ENCODE measurements at regions not wholly inside any gene's neighbourhood (a gene's known extent, or its start where the extent isn't known, plus 50 kb on each side); places are given as distances from the start of the nearest gene placed in this dataset.

DNA sequence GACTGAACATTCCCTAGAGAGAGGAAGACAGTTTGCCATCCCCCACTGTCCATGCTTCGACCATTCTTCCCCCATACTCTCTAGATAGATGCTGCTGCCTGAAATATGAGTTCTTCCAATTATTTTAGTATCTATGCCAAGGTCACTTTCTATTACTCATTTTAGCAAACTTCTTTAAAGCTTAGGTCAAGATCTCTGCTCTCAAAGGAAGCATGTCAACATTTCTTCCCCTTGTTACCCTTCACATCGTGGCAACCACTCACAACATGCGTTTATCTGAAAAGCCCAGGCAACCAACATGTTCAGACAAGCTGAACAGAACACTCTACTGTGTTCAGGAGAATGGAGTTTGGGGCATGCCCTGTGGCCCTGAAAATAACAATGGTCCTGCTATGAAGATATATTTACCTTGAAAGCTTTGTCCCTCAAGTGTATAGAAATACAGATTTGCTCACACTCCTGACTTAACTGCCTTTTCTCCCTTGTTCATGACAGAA lies 138.4 kb upstream of the KIF2A start:
- DNase-seq (ENCODE audit: low read depth in 1 of 2, low spot score in 1 of 2) = no peak
- Histone ChIP-seq H3K9me3 (ENCODE audit: low read depth) (no peaks in the 10 kb centered on the region), H3K27ac (no peak overlapping the region), H3K4me3 (no peak overlapping the region), H3K36me3 (no peaks in the 10 kb centered on the region), H3K27me3 (no peaks in the 10 kb centered on the region), H3K4me1 (ENCODE audit: low read depth) (no peaks in the 10 kb centered on the region)
- TF ChIP-seq, protein P1, sequence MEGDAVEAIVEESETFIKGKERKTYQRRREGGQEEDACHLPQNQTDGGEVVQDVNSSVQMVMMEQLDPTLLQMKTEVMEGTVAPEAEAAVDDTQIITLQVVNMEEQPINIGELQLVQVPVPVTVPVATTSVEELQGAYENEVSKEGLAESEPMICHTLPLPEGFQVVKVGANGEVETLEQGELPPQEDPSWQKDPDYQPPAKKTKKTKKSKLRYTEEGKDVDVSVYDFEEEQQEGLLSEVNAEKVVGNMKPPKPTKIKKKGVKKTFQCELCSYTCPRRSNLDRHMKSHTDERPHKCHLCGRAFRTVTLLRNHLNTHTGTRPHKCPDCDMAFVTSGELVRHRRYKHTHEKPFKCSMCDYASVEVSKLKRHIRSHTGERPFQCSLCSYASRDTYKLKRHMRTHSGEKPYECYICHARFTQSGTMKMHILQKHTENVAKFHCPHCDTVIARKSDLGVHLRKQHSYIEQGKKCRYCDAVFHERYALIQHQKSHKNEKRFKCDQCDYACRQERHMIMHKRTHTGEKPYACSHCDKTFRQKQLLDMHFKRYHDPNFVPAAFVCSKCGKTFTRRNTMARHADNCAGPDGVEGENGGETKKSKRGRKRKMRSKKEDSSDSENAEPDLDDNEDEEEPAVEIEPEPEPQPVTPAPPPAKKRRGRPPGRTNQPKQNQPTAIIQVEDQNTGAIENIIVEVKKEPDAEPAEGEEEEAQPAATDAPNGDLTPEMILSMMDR (IDR thresholded peaks at IDR 0.05; ENCODE audit: low read depth, low read length) = no peak

DNA sequence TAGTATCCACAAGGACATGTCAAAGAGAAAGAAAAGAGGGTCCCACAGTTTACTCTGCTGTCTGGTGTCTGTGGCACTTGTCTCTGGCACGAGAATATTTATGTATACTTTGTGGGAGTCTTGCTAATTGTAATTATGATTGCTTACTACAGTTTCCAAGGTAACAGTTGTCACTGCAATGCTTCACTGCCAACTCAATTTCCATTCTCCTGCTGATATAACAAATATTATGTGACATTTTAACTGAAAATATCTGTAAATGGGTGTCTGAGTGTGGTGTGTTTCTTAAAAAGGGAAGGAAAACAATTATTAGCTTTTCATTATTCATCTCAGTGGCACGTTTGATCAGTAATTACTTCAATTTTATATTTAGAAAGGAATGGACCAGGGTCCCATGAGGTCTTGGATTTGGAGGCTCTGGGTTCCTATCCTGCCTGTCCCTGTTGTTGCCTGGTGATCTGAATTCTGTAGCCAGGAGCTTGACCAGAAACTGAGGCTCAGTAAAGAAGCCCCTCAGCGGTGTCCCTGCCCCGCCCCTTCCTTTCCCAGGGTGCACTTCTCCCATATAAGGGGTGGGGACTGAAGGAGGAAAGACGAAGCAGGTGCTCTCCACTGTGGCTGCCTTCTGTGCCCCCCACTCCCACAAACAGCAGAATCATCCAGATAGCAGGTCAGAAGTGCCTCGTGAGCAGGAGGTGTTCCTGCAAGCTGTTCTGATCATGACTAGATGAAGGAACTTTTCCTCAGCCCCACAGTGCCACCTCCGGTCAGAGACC lies 137.3 kb upstream of the KIF2A start:
- H3K27me3 ChIP-seq = no peaks in the 10 kb centered on the region
- no peaks in the 10 kb centered on the region for H3K4me1 ChIP-seq (ENCODE audit: low read depth)
- no peak overlapping the region for H3K27ac ChIP-seq
- H3K9me3 ChIP-seq (ENCODE audit: low read depth) = no peaks in the 10 kb centered on the region
- no peak for DNase-seq (ENCODE audit: low read depth in 1 of 2, low spot score in 1 of 2)
- H3K4me3 ChIP-seq = no peak overlapping the region
- TF ChIP-seq, protein P1 (IDR thresholded peaks at IDR 0.05; ENCODE audit: low read depth, low read length) = no peak
- no peaks in the 10 kb centered on the region for H3K36me3 ChIP-seq

DNA sequence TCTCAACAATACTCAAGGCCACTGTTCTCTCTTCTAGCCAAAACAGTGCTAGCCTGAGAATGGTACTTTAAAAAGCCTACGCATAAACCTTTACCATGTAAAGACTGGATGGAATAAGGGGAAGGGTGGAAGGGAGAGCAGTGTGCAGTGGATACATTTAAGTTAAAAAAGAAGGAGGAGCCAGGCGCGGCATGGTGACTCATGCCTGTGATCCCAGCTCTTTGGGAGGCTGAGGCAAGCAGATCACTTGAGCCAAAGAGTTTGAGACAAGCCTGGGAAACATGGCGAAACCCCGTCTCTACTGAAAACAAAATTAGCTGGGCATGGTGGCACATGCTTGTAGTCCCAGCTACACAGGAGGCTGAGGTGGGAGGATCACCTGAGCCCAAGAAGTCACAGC lies 127.7 kb upstream of the KIF2A start:
- TF ChIP-seq, protein P1 (IDR thresholded peaks at IDR 0.05; ENCODE audit: low read depth, low read length) = no peak
- no peak overlapping the region for H3K27ac ChIP-seq
- no peaks in the 10 kb centered on the region for H3K27me3 ChIP-seq
- no peaks in the 10 kb centered on the region for H3K9me3 ChIP-seq (ENCODE audit: low read depth)
- no peak for DNase-seq (ENCODE audit: low read depth in 1 of 2, low spot score in 1 of 2)
- H3K4me1 ChIP-seq (ENCODE audit: low read depth) = no peaks in the 10 kb centered on the region
- H3K4me3 ChIP-seq = no peak overlapping the region
- H3K36me3 ChIP-seq = no peaks in the 10 kb centered on the region

DNA sequence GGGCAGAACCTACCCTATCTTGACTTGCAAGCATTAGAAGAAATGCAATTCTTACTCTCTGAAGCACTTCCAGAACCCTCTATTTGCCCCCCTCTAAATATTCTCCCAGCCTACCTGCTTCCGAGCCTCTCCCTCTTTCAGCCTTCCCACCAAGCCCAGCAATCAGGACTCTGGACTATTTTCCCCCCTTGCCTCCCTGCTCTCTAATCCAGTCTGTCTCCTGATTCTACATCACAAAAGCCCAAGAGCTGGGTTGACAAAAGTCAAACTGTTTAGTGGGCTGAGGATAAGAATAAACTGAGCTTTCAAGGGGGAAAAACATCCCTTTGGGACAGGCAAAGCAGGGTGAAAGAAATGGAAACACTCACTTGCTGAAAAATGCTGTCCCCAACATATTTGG lies 123.2 kb upstream of the KIF2A start:
- Histone ChIP-seq H3K9me3 (ENCODE audit: low read depth) (no peaks in the 10 kb centered on the region), H3K36me3 (no peaks in the 10 kb centered on the region), H3K27ac (no peak overlapping the region), H3K4me3 (no peak overlapping the region), H3K4me1 (ENCODE audit: low read depth) (no peaks in the 10 kb centered on the region), H3K27me3 (no peaks in the 10 kb centered on the region)
- DNase-seq (ENCODE audit: low read depth in 1 of 2, low spot score in 1 of 2) = no peak
- TF ChIP-seq, protein P1 (IDR thresholded peaks at IDR 0.05; ENCODE audit: low read depth, low read length) = no peak

DNA sequence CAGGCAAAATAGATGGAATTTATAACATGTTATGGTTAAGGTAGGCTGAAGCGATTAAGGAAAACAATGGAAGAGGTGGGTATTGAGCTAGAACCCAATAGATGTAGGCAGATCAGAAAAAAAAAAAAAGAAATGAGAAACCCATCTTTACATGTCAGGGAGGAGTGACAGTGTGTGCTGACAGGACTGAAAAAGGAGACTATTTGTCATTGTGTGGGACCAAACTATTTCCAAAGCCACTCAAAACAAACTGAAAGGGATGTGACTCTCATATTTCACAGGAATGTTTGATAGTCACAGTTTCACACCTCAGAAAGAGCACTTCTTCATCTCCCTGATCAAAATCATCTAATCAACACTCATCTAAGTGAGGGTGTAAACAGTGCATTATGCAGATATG lies 122.3 kb upstream of the KIF2A start:
- no peaks in the 10 kb centered on the region for H3K4me1 ChIP-seq (ENCODE audit: low read depth)
- H3K4me3 ChIP-seq = no peak overlapping the region
- H3K27me3 ChIP-seq = no peaks in the 10 kb centered on the region
- no peak for DNase-seq (ENCODE audit: low read depth in 1 of 2, low spot score in 1 of 2)
- no peak overlapping the region for H3K27ac ChIP-seq
- TF ChIP-seq, protein P1 (IDR thresholded peaks at IDR 0.05; ENCODE audit: low read depth, low read length) = no peak
- no peaks in the 10 kb centered on the region for H3K36me3 ChIP-seq
- no peaks in the 10 kb centered on the region for H3K9me3 ChIP-seq (ENCODE audit: low read depth)

Measured in cardiac muscle cell (in vitro differentiated cells and primary cell).